ENCODE measurements at regions not wholly inside any gene's neighbourhood (a gene's known extent, or its start where the extent isn't known, plus 50 kb on each side); places are given as distances from the start of the nearest gene placed in this dataset.

DNA sequence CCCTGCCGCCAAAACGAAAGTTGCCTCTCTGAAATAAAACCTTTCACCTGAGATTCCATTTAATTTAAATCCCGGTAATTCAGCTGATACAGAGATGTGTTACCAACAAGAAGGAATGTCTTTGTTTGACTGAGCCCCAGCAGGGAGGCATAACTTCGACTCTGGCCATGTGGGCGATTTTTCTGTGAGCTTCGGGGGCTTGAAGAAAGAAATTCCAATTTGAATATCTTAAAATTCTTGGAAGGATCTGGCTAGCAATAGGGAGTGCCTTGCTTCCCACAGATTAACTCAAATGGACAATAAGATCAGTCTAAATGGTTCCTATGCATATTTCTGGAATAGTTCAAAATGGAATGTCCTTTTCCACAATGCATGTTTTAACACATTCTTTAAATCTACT lies 252.5 kb upstream of the TMPO start:
- Histone ChIP-seq H3K9ac (ENCODE audit: insufficient read length, low read depth) (no peak overlapping the region), H3K4me1 (ENCODE audit: insufficient read depth, insufficient read length) (no peaks in the 10 kb centered on the region), H3K9me3 (ENCODE audit: insufficient read depth, low read length) (no peaks in the 10 kb centered on the region), H3K4me3 (ENCODE audit: insufficient read length, low read depth) (no peak overlapping the region), H3K27me3 (ENCODE audit: insufficient read depth, insufficient read length) (no peaks in the 10 kb centered on the region), H3K36me3 (ENCODE audit: insufficient read depth, insufficient read length, low read length) (no peaks in the 10 kb centered on the region)
- DNase-seq (ENCODE audit: low read depth, low spot score) = no peak
- TF ChIP-seq YY1 (IDR thresholded peaks at IDR 0.05; ENCODE audit: insufficient read depth, insufficient read length) = no peak
- no peak for TF ChIP-seq SUZ12 (IDR thresholded peaks at IDR 0.05; ENCODE audit: extremely low read depth, insufficient read depth, insufficient read length)
- TF ChIP-seq ZNF274 (IDR thresholded peaks at IDR 0.05; ENCODE audit: low read depth, low read length) = no peak

DNA sequence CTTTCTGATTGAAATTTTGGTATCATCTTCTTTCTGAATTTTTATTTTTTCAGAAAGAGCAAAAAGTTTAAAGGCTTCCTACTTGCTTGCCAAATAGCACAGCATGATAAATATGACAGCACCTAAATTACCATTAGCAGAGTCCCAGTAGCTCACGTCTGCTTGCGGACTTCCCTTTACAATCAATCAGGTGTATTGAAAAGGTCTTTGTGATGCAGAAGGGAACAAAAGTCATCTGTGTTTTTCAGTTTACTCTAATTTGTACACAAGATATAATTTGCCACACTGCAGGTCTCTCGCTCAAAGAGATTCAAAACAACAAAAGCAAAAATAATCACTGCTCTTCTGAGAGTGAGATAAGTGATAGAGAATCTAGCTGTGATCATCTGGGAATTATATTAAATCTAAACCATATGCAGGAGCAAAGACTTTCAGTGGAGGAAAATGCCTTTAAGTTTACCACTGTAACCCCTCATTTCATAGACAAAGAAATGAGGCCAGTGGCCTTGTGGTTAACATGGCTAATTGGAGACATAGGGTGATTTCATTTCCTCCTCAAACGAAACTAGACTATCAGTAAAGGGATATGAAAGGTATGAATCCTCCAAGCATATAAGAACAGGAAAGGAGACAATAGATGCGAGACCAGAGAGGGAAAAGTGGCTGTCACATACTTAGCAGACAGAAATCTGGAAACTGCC lies 240.8 kb upstream of the TMPO start:
- no peak overlapping the region for H3K4me3 ChIP-seq (ENCODE audit: insufficient read length, low read depth)
- H3K36me3 ChIP-seq (ENCODE audit: insufficient read depth, insufficient read length, low read length) = no peaks in the 10 kb centered on the region
- no peak overlapping the region for H3K9ac ChIP-seq (ENCODE audit: insufficient read length, low read depth)
- DNase-seq (ENCODE audit: low read depth, low spot score) = no peak
- no peaks in the 10 kb centered on the region for H3K4me1 ChIP-seq (ENCODE audit: insufficient read depth, insufficient read length)
- TF ChIP-seq YY1 (IDR thresholded peaks at IDR 0.05; ENCODE audit: insufficient read depth, insufficient read length) (no peak), SUZ12 (IDR thresholded peaks at IDR 0.05; ENCODE audit: extremely low read depth, insufficient read depth, insufficient read length) (no peak), ZNF274 (IDR thresholded peaks at IDR 0.05; ENCODE audit: low read depth, low read length) (no peak)
- no peaks in the 10 kb centered on the region for H3K27me3 ChIP-seq (ENCODE audit: insufficient read depth, insufficient read length)
- H3K9me3 ChIP-seq (ENCODE audit: insufficient read depth, low read length) = no peaks in the 10 kb centered on the region

GRCh38 chr12:98275131-98275475 lies 240.3 kb upstream of the TMPO start:
- Histone ChIP-seq H3K27me3 (ENCODE audit: insufficient read depth, insufficient read length) (no peaks in the 10 kb centered on the region), H3K4me3 (ENCODE audit: insufficient read length, low read depth) (no peak overlapping the region), H3K9ac (ENCODE audit: insufficient read length, low read depth) (no peak overlapping the region), H3K9me3 (ENCODE audit: insufficient read depth, low read length) (no peaks in the 10 kb centered on the region), H3K4me1 (ENCODE audit: insufficient read depth, insufficient read length) (no peaks in the 10 kb centered on the region), H3K36me3 (ENCODE audit: insufficient read depth, insufficient read length, low read length) (no peaks in the 10 kb centered on the region)
- TF ChIP-seq YY1 (IDR thresholded peaks at IDR 0.05; ENCODE audit: insufficient read depth, insufficient read length) (no peak), ZNF274 (IDR thresholded peaks at IDR 0.05; ENCODE audit: low read depth, low read length) (no peak), SUZ12 (IDR thresholded peaks at IDR 0.05; ENCODE audit: extremely low read depth, insufficient read depth, insufficient read length) (no peak)
- DNase-seq (ENCODE audit: low read depth, low spot score) = no peak

DNA sequence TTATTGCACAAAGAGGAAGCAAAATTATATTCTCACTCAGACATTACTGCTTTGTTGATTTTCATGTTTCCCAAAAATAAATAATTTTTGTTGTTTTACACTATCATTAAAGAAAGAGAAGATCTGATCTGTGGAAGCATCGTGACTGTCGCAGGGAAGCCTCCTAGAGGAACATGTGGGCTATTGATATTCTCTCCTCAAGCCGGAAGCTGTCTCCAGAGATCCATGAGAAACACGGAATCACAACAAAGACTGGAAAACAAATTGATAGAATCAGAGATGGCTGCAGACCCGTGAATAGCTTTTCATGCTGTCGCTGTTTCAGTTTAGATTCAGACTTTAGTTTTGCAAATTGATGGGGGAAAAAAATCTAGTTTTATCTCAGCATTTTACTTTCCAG lies 235.2 kb upstream of the TMPO start:
- Histone ChIP-seq H3K9me3 (ENCODE audit: insufficient read depth, low read length) (no peaks in the 10 kb centered on the region), H3K4me3 (ENCODE audit: insufficient read length, low read depth) (no peak overlapping the region), H3K9ac (ENCODE audit: insufficient read length, low read depth) (no peak overlapping the region), H3K36me3 (ENCODE audit: insufficient read depth, insufficient read length, low read length) (no peaks in the 10 kb centered on the region), H3K4me1 (ENCODE audit: insufficient read depth, insufficient read length) (no peaks in the 10 kb centered on the region), H3K27me3 (ENCODE audit: insufficient read depth, insufficient read length) (no peaks in the 10 kb centered on the region)
- no peak for TF ChIP-seq ZNF274 (IDR thresholded peaks at IDR 0.05; ENCODE audit: low read depth, low read length)
- TF ChIP-seq SUZ12 (IDR thresholded peaks at IDR 0.05; ENCODE audit: extremely low read depth, insufficient read depth, insufficient read length) = no peak
- TF ChIP-seq YY1 (IDR thresholded peaks at IDR 0.05; ENCODE audit: insufficient read depth, insufficient read length) = no peak
- DNase-seq (ENCODE audit: low read depth, low spot score) = no peak

- no peak for DNase-seq (ENCODE audit: low read depth, low spot score)
- Histone ChIP-seq H3K9ac (ENCODE audit: insufficient read length, low read depth) (no peak overlapping the region), H3K36me3 (ENCODE audit: insufficient read depth, insufficient read length, low read length) (no peaks in the 10 kb centered on the region), H3K27me3 (ENCODE audit: insufficient read depth, insufficient read length) (no peaks in the 10 kb centered on the region), H3K9me3 (ENCODE audit: insufficient read depth, low read length) (no peaks in the 10 kb centered on the region), H3K4me1 (ENCODE audit: insufficient read depth, insufficient read length) (no peaks in the 10 kb centered on the region), H3K4me3 (ENCODE audit: insufficient read length, low read depth) (no peak overlapping the region)
- TF ChIP-seq YY1 (IDR thresholded peaks at IDR 0.05; ENCODE audit: insufficient read depth, insufficient read length) (no peak), ZNF274 (IDR thresholded peaks at IDR 0.05; ENCODE audit: low read depth, low read length) (no peak), SUZ12 (IDR thresholded peaks at IDR 0.05; ENCODE audit: extremely low read depth, insufficient read depth, insufficient read length) (no peak)
Observed at GRCh38 chr12:98280621-98281020, 234.8 kb upstream of the TMPO start.

DNA sequence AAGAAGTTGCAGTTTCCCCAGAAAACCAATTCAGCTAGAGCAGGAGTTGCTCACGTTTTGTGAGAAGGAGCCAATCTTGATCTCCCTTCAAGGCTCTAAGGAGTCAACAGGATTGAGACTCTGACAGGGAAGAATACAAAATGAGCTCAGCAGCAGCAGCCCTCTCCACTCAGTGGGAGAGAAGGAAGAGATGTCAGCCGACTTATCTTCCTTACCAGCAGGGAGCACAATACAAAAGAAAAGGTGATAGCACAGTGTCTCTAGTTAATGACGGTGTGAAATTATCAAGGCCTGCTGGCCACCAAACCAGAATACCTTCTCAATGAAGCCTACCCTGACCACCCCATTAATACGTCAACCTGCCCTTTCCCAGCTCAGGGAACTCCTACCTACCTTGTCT lies 223.6 kb upstream of the TMPO start:
- Histone ChIP-seq H3K9me3 (ENCODE audit: insufficient read depth, low read length) (no peaks in the 10 kb centered on the region), H3K36me3 (ENCODE audit: insufficient read depth, insufficient read length, low read length) (no peaks in the 10 kb centered on the region), H3K9ac (ENCODE audit: insufficient read length, low read depth) (no peak overlapping the region), H3K27me3 (ENCODE audit: insufficient read depth, insufficient read length) (no peaks in the 10 kb centered on the region), H3K4me3 (ENCODE audit: insufficient read length, low read depth) (no peak overlapping the region), H3K4me1 (ENCODE audit: insufficient read depth, insufficient read length) (no peaks in the 10 kb centered on the region)
- DNase-seq (ENCODE audit: low read depth, low spot score) = no peak
- TF ChIP-seq ZNF274 (IDR thresholded peaks at IDR 0.05; ENCODE audit: low read depth, low read length) (no peak), YY1 (IDR thresholded peaks at IDR 0.05; ENCODE audit: insufficient read depth, insufficient read length) (no peak), SUZ12 (IDR thresholded peaks at IDR 0.05; ENCODE audit: extremely low read depth, insufficient read depth, insufficient read length) (no peak)

DNA sequence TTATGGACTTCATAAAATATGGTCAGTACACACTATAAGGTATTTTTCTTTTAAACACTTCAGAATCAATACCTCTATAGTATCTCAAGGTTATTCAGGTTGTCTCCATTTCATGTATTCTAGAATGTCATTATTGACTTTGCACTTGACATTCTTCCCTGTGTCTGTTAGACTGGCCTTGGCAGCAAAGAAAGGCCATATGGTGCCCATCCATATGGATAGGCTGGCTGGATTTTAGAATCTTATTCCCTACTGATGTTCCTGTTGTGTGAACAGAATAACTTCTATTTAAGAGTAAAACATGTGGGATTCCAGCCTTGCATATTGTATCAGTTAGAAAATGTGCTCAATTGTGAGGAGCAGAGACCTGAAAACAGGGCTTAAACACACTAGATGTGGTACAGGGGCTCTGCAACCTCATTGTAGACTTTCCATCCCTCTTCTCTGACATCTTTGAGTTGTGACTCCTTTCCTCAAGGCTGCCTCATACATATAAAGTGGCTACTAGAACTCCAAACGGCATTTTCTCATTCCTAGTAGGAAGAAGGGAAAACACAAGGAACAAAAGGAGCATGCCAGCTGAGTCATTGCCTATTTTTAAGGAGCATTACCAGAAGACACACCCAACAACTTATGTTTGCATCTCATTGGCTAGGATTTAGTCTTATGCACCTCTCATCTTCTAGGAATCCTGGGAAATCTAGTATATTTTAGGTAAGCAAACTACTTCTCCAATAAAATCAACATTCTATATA lies 221.2 kb upstream of the TMPO start:
- Histone ChIP-seq H3K9me3 (ENCODE audit: insufficient read depth, low read length) (no peaks in the 10 kb centered on the region), H3K4me1 (ENCODE audit: insufficient read depth, insufficient read length) (no peaks in the 10 kb centered on the region), H3K9ac (ENCODE audit: insufficient read length, low read depth) (no peak overlapping the region), H3K27me3 (ENCODE audit: insufficient read depth, insufficient read length) (no peaks in the 10 kb centered on the region), H3K4me3 (ENCODE audit: insufficient read length, low read depth) (no peak overlapping the region), H3K36me3 (ENCODE audit: insufficient read depth, insufficient read length, low read length) (no peaks in the 10 kb centered on the region)
- DNase-seq (ENCODE audit: low read depth, low spot score) = no peak
- TF ChIP-seq YY1 (IDR thresholded peaks at IDR 0.05; ENCODE audit: insufficient read depth, insufficient read length) (no peak), SUZ12 (IDR thresholded peaks at IDR 0.05; ENCODE audit: extremely low read depth, insufficient read depth, insufficient read length) (no peak), ZNF274 (IDR thresholded peaks at IDR 0.05; ENCODE audit: low read depth, low read length) (no peak)

Measured in NT2/D1 (cell line).